SU-DHL-6 (cell line): ENCODE measurements at regions not wholly inside any gene's neighbourhood (a gene's known extent, or its start where the extent isn't known, plus 50 kb on each side); places are given as distances from the start of the nearest gene placed in this dataset.

Experiments used
- H2AFZ ChIP-seq: fragments of 200-600 bp; sonication (generic); 2 replicates; pipeline ENCODE4 v1.6.1; 2014; ENCODE audit warnings: low read depth, mild to moderate bottlenecking, moderate library complexity, mixed read lengths, antibody characterized with exemption, low read length; ENCODE audit not compliant: severe bottlenecking
- H3F3A ChIP-seq: fragments of 200-600 bp; shearing (Covaris generic); 2 replicates; pipeline ENCODE4 v1.6.0; 2016; ENCODE audit warnings: antibody characterized with exemption, mild to moderate bottlenecking; ENCODE audit not compliant: insufficient read depth
- H3K27ac ChIP-seq: fragments of 200-600 bp; sonication (generic); 2 replicates; pipeline ENCODE4 v1.5.1; 2016; ENCODE audit warnings: low read depth, mild to moderate bottlenecking, low read length, moderate library complexity, mixed read lengths
- H3K27me3 ChIP-seq: fragments of 200-600 bp; sonication (generic), shearing (Covaris generic); 2 replicates; pipeline ENCODE4 v1.6.0; 2014; ENCODE audit warnings: mild to moderate bottlenecking, low read length
- H3K36me3 ChIP-seq: fragments of 200-600 bp; sonication (generic); 2 replicates; pipeline ENCODE4 v1.6.1; 2014; ENCODE audit warnings: mild to moderate bottlenecking, low read length, mixed read lengths
- H3K4me2 ChIP-seq: fragments of 300-600, 200-600 bp; shearing (Covaris generic), sonication (generic); 2 replicates; pipeline ENCODE4 v1.6.0; 2014; ENCODE audit warnings: low read length, low read depth, mild to moderate bottlenecking; ENCODE audit not compliant: poor library complexity, severe bottlenecking
- H3K4me3 ChIP-seq: fragments of 200-600 bp; sonication (generic); 2 replicates; pipeline ENCODE4 v1.5.1; 2014; ENCODE audit warnings: antibody characterized with exemption, low read length, mild to moderate bottlenecking, mixed read lengths; ENCODE audit not compliant: insufficient read depth, poor library complexity, severe bottlenecking
- H3K79me2 ChIP-seq: fragments of 200-600 bp; sonication (generic); 2 replicates; pipeline ENCODE4 v1.6.1; 2014; ENCODE audit warnings: mild to moderate bottlenecking, low read length, moderate library complexity; ENCODE audit not compliant: insufficient read depth
- H3K9ac ChIP-seq: fragments of 200-600 bp; sonication (generic); 2 replicates; pipeline ENCODE4 v1.7.0; 2014; ENCODE audit warnings: mild to moderate bottlenecking, low read length
- H3K9me2 ChIP-seq: fragments of 200-600 bp; sonication (generic); replicated peaks from 2 replicates; pipeline ENCODE4 v1.6.1; 2014; ENCODE audit warnings: low read length; ENCODE audit not compliant: insufficient read depth
- H3K9me3 ChIP-seq: fragments of 200-600 bp; sonication (generic); 2 replicates; pipeline ENCODE4 v1.6.1; 2014; ENCODE audit warnings: low read length, mixed read lengths; ENCODE audit not compliant: insufficient read depth
- H4K20me1 ChIP-seq: fragments of 200-600 bp; sonication (generic); 2 replicates; pipeline ENCODE4 v1.6.1; 2014; ENCODE audit warnings: low read depth, mild to moderate bottlenecking, antibody characterized with exemption, low read length, moderate library complexity, mixed read lengths
- EZH2phosphoT487 ChIP-seq: fragments of 200-600 bp; sonication (generic), shearing (Covaris generic); conservative IDR thresholded peaks from 2 replicates; pipeline ENCODE4 v1.6.1; 2018; ENCODE audit warnings: mild to moderate bottlenecking, antibody characterized with exemption, low read length, moderate library complexity, mixed read lengths
- TF ChIP-seq, protein P1 (sequence below): fragments of 200-600 bp; sonication (generic); IDR thresholded peaks from one replicate; pipeline ENCODE4 v1.5.1; 2017; ENCODE audit warnings: antibody characterized with exemption, mild to moderate bottlenecking, low read length, moderate library complexity; ENCODE audit not compliant: insufficient read depth, poor library complexity, severe bottlenecking

- no peaks in the 10 kb centered on the region for H3K79me2 ChIP-seq
- H4K20me1 ChIP-seq = no peaks in the 10 kb centered on the region
- H3K27me3 ChIP-seq = no peaks in the 10 kb centered on the region
- no peaks in the 10 kb centered on the region for H3K36me3 ChIP-seq
- H3K9ac ChIP-seq = no peak overlapping the region
- no peaks in the 10 kb centered on the region for H3K9me2 ChIP-seq
- peaks cover 4% of the 10 kb centered on the region; the same call in 1 of the 2 replicates for H3F3A ChIP-seq
- no peaks in the 10 kb centered on the region for H3K9me3 ChIP-seq
- TF ChIP-seq EZH2phosphoT487 = no peak
- TF ChIP-seq, protein P1, sequence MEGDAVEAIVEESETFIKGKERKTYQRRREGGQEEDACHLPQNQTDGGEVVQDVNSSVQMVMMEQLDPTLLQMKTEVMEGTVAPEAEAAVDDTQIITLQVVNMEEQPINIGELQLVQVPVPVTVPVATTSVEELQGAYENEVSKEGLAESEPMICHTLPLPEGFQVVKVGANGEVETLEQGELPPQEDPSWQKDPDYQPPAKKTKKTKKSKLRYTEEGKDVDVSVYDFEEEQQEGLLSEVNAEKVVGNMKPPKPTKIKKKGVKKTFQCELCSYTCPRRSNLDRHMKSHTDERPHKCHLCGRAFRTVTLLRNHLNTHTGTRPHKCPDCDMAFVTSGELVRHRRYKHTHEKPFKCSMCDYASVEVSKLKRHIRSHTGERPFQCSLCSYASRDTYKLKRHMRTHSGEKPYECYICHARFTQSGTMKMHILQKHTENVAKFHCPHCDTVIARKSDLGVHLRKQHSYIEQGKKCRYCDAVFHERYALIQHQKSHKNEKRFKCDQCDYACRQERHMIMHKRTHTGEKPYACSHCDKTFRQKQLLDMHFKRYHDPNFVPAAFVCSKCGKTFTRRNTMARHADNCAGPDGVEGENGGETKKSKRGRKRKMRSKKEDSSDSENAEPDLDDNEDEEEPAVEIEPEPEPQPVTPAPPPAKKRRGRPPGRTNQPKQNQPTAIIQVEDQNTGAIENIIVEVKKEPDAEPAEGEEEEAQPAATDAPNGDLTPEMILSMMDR = no peak
- no peak overlapping the region for H3K4me3 ChIP-seq
- H3K4me2 ChIP-seq = peak overlapping the region; percentile 27
- H2AFZ ChIP-seq = no peak overlapping the region
- H3K27ac ChIP-seq = no peak overlapping the region
These were observed 369.5 kb upstream of the BRINP3 start for GRCh38 chr1:190847166-190847565.

GRCh38 chr1:190849346-190849745 lies 371.7 kb upstream of the BRINP3 start:
- Histone ChIP-seq H3K4me2 (no peak overlapping the region), H3K9me2 (no peaks in the 10 kb centered on the region), H2AFZ (no peak overlapping the region), H4K20me1 (no peaks in the 10 kb centered on the region), H3K9me3 (no peaks in the 10 kb centered on the region), H3K36me3 (no peaks in the 10 kb centered on the region), H3K27me3 (no peaks in the 10 kb centered on the region), H3K9ac (no peak overlapping the region), H3K4me3 (no peak overlapping the region), H3K27ac (no peak overlapping the region), H3F3A (peaks cover 4% of the 10 kb centered on the region; the same call in 1 of the 2 replicates), H3K79me2 (no peaks in the 10 kb centered on the region)
- TF ChIP-seq EZH2phosphoT487 = no peak
- TF ChIP-seq, protein P1 = no peak

DNA sequence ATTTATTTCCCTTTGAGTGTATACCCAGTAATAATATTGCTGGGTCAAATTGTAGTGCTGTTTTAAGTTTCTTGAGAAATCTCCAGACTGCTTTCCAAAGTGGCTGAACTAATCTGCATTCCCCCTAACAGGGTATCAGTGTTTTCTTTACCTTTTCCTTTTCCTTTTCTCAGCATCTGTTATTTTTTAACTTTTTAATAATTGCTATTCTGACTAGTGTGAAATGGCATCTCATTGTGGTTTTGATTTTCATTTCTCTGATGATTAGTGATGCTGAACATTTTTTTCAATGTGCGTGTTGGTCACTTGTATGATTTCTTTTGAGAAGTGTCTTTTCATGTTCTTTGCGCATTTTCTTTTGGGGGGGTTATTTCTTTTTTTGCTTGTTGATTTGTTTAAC lies 374.9 kb upstream of the BRINP3 start:
- no peaks in the 10 kb centered on the region for H3K9me3 ChIP-seq
- TF ChIP-seq, protein P1 = no peak
- no peak for TF ChIP-seq EZH2phosphoT487
- H2AFZ ChIP-seq = no peak overlapping the region
- H3K27ac ChIP-seq = no peak overlapping the region
- H3K9ac ChIP-seq = no peak overlapping the region
- H3F3A ChIP-seq = no peaks in the 10 kb centered on the region
- H3K4me3 ChIP-seq = no peak overlapping the region
- H3K79me2 ChIP-seq = no peaks in the 10 kb centered on the region
- no peaks in the 10 kb centered on the region for H4K20me1 ChIP-seq
- no peaks in the 10 kb centered on the region for H3K9me2 ChIP-seq
- H3K36me3 ChIP-seq = no peaks in the 10 kb centered on the region
- no peaks in the 10 kb centered on the region for H3K27me3 ChIP-seq
- no peak overlapping the region for H3K4me2 ChIP-seq
